NCI-H748 (cell line): ENCODE measurements at regions not wholly inside any gene's neighbourhood (a gene's known extent, or its start where the extent isn't known, plus 50 kb on each side); places are given as distances from the start of the nearest gene placed in this dataset.
"Not testable (repeated sequence)": the region's sequence is repeated elsewhere in the genome, so short reads cannot be mapped to it uniquely, and the experiment has no call there.

Experiments
- DNase-seq: peaks from one replicate; lab custom pipeline; 2025; ENCODE audit not compliant: unreplicated experiment; lab: John Stamatoyannopoulos, UW

- DNase-seq = no peak
These were observed 605.5 kb upstream of the FOXG1 start for GRCh38 chr14:28161040-28161439.

- no peak for DNase-seq
These were observed 603.4 kb upstream of the FOXG1 start for GRCh38 chr14:28163233-28163632.

GRCh38 chr14:28163897-28164296, 602.7 kb upstream of the FOXG1 start:
- DNase-seq = no peak

- DNase-seq = not testable (repeated sequence)
These were observed 578.4 kb upstream of the FOXG1 start for GRCh38 chr14:28187902-28188830.

GRCh38 chr14:28196878-28197277, 569.7 kb upstream of the FOXG1 start:
- no peak for DNase-seq

GRCh38 chr14:28220391-28220790, 546.2 kb upstream of the FOXG1 start:
- no peak for DNase-seq

- no peak for DNase-seq
These were observed 525.7 kb upstream of the FOXG1 start for GRCh38 chr14:28240909-28241308.

- peak; percentile 88 for DNase-seq
These were observed 523.7 kb upstream of the FOXG1 start for GRCh38 chr14:28242895-28243294.

GRCh38 chr14:28243600-28243999, 523.0 kb upstream of the FOXG1 start:
- no peak for DNase-seq

GRCh38 chr14:28245216-28245615, 521.4 kb upstream of the FOXG1 start:
- DNase-seq = no peak

GRCh38 chr14:28247491-28247890, 519.1 kb upstream of the FOXG1 start:
- DNase-seq = peak; percentile 32

GRCh38 chr14:28252124-28252523, 514.5 kb upstream of the FOXG1 start:
- DNase-seq = not testable (repeated sequence)

GRCh38 chr14:28254768-28255167, 511.8 kb upstream of the FOXG1 start:
- no peak for DNase-seq

GRCh38 chr14:28264306-28264705, 502.3 kb upstream of the FOXG1 start:
- no peak for DNase-seq

GRCh38 chr14:28272270-28272669, 494.3 kb upstream of the FOXG1 start:
- no peak for DNase-seq

- DNase-seq = no peak
These were observed 486.1 kb upstream of the FOXG1 start for GRCh38 chr14:28280530-28280929.

- no peak for DNase-seq
These were observed 485.5 kb upstream of the FOXG1 start for GRCh38 chr14:28280997-28281598.

GRCh38 chr14:28284546-28285300, 481.9 kb upstream of the FOXG1 start:
- no peak for DNase-seq

GRCh38 chr14:28294834-28295440, 471.6 kb upstream of the FOXG1 start:
- DNase-seq = peak; percentile 74

GRCh38 chr14:28297559-28297958, 469.0 kb upstream of the FOXG1 start:
- DNase-seq = no peak

GRCh38 chr14:28298156-28298555, 468.4 kb upstream of the FOXG1 start:
- DNase-seq = no peak
